ENCODE measurements at regions not wholly inside any gene's neighbourhood (a gene's known extent, or its start where the extent isn't known, plus 50 kb on each side); places are given as distances from the start of the nearest gene placed in this dataset.

- intact Hi-C loops (cut with DNase I; ENCODE audit: low total_unique reads): no loop called here
- Histone ChIP-seq H3K4me3 (no peak overlapping the region), H3K27ac (no peak overlapping the region), H3K36me3 (no peaks in the 10 kb centered on the region), H3K9me3 (peaks cover 0 to 4% of the 10 kb centered on the region in 2 donors), H3K27me3 (no peaks in the 10 kb centered on the region), H3K4me1 (no peaks in the 10 kb centered on the region)
- DNase-seq: no peak
- no peak for TF ChIP-seq CTCF (IDR thresholded peaks at IDR 0.05)
- TF ChIP-seq POLR2A (IDR thresholded peaks at IDR 0.05): no peak
Observed at GRCh38 chr20:48395816-48396546, 431.8 kb downstream of the PREX1 start.

DNA sequence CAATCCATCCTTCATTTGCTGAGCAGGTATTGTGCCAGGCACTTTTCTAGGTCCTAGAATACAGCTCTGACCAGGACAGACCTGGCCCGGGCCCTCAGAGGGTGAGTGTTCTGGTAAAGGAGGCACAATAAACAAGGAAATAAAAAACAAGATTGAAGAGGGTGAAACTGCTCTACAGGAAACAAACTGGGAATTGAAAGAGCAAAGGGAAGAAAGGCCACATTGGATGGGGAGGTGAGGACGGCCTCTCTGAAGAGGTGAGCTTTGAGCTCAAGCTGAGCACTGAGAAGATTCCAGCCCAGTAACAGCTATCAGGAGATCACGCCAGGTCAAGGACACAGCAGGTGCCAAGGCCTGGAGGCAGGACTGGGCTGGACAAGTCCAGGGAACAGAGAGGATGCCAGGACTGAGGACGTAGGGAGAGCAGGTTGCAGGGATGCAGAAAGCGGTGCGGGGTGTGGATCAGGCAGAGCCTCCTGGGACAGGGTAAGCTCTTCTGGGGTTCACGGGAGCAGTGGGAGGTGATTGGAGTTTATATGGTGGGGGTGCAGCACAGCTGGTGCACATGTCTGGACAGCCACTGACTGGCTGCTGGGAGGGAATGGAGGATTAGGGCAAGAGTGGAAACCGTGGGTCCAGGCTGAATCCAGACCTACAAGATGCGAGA is 433.3 kb downstream of the PREX1 start:
- no peak overlapping the region for H3K4me3 ChIP-seq
- TF ChIP-seq POLR2A (IDR thresholded peaks at IDR 0.05) (no peak), CTCF (IDR thresholded peaks at IDR 0.05) (no peak)
- no peaks in the 10 kb centered on the region for H3K27me3 ChIP-seq
- H3K4me1 ChIP-seq: no peaks in the 10 kb centered on the region
- DNase-seq: no peak
- peaks cover 0 to 4% of the 10 kb centered on the region in 2 donors for H3K9me3 ChIP-seq
- no peak overlapping the region for H3K27ac ChIP-seq
- intact Hi-C loops (cut with DNase I; ENCODE audit: low total_unique reads): no loop called here
- H3K36me3 ChIP-seq: no peaks in the 10 kb centered on the region

DNA sequence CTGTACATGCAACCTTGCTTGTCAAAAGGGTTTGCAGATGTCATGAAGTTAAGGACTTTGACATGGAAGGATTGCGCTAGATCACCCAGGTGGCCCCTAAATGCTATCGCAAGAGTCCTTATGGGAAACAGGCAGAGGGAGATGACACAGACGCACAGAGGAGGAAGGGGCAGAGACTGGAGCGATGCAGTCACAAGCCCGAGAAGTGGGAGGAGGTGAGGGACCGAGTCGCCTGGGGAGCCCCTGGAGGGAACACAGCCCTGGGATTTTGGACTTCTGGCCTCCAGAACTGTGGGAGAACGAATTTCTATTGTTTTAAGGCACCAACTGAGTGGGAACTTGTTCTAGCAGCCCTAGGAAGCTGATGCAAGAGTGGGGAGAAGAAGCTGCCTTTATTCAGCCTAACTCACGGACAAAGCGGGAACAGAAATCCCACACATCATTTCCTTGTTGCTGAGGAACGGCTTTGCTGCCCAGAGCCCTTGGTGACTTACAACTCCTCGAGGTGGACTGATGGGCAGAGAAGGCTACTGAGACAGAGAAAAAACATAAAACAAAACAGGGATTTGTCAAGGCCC is 434.0 kb downstream of the PREX1 start:
- peaks cover 0 to 4% of the 10 kb centered on the region in 2 donors for H3K9me3 ChIP-seq
- no peaks in the 10 kb centered on the region for H3K4me1 ChIP-seq
- H3K4me3 ChIP-seq: no peak overlapping the region
- no peaks in the 10 kb centered on the region for H3K36me3 ChIP-seq
- H3K27ac ChIP-seq: no peak overlapping the region
- TF ChIP-seq CTCF (IDR thresholded peaks at IDR 0.05): no peak
- TF ChIP-seq POLR2A (IDR thresholded peaks at IDR 0.05): no peak
- DNase-seq: no peak
- intact Hi-C loops (cut with DNase I; ENCODE audit: low total_unique reads): no loop called here
- H3K27me3 ChIP-seq: no peaks in the 10 kb centered on the region

DNA sequence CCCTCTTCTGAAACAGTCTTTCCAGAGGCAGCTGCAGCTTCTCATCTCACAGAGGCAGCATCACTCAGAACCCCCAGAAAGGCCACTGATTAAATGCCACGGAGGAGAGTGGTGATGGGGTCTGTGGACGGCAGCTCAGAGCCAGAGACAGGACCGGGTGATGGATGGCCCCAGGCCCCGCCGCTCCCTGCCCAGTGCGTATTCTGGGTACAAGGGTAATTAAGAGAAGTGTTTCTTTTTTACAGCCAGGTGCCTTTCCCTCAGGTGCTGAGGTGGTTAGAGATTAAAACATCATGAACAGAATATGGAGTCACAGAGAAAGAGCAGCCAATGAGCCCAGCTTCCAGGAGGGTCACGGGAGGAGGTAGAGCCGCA is 434.5 kb downstream of the PREX1 start:
- H3K36me3 ChIP-seq: no peaks in the 10 kb centered on the region
- no peaks in the 10 kb centered on the region for H3K27me3 ChIP-seq
- H3K4me1 ChIP-seq: no peaks in the 10 kb centered on the region
- peaks cover 0 to 4% of the 10 kb centered on the region in 2 donors for H3K9me3 ChIP-seq
- DNase-seq: no peak
- H3K27ac ChIP-seq: no peak overlapping the region
- no peak for TF ChIP-seq POLR2A (IDR thresholded peaks at IDR 0.05)
- TF ChIP-seq CTCF (IDR thresholded peaks at IDR 0.05): no peak
- no peak overlapping the region for H3K4me3 ChIP-seq
- intact Hi-C loops (cut with DNase I; ENCODE audit: low total_unique reads): no loop called here
